B cell (primary cell): ENCODE measurements at regions not wholly inside any gene's neighbourhood (a gene's known extent, or its start where the extent isn't known, plus 50 kb on each side); places are given as distances from the start of the nearest gene placed in this dataset.

Experiments used
- ATAC-seq: fragments of 200-7000 bp; cut with Tn5 transposase; one replicate; pipeline ENCODE4 v1.10.0; 2021; ENCODE audit warnings: low read depth, mild to moderate bottlenecking, moderate number of reproducible peaks, moderate library complexity
- CTCF ChIA-PET: fragments of 350-600 bp; sonication (Branson Sonifier 250); formaldehyde crosslinking; loops from one replicate; lab custom pipeline; 2021; ENCODE audit warnings: antibody characterized with exemption, inconsistent platforms; lab: Charles Lee
- POLR2A ChIA-PET: fragments of 350-600 bp; sonication (Branson Sonifier 250); formaldehyde crosslinking; loops from one replicate; lab custom pipeline; 2021; ENCODE audit warnings: antibody characterized with exemption; lab: Charles Lee
- DNase-seq: peaks from one replicate; pipeline ENCODE4 v3.0.0; 2013
- H2AFZ ChIP-seq: 2 replicates; pipeline ENCODE4 v1.6.1; 2012; ENCODE audit warnings: mild to moderate bottlenecking, low read depth, low read length; ENCODE audit not compliant: insufficient read depth, poor library complexity, severe bottlenecking
- H3K27ac ChIP-seq, 2 donors: 1 replicate in 1 of 2; 2 replicates in 1 of 2; pipeline ENCODE4 v1.5.1; 2012 to 2013; ENCODE audit warnings: low read length in 2 of 2, mild to moderate bottlenecking in 2 of 2, moderate library complexity in 1 of 2
- H3K27me3 ChIP-seq, 4 experiments: fragments of 200-600 bp in 1 of 4; sonication (generic) in 1 of 4; replicated peaks in 1 of 4; 1 replicate in 2 of 4; 2 replicates in 2 of 4; pipeline versions ENCODE4 v1.6.1 to v1.7.0; 2013 to 2016; ENCODE audit warnings: low read length in 3 of 4, mild to moderate bottlenecking in 2 of 4, mixed read lengths in 1 of 4, moderate library complexity in 1 of 4; ENCODE audit not compliant: insufficient read depth in 4 of 4, control insufficient read depth in 3 of 4; ENCODE audit errors: control extremely low read depth in 1 of 4
- H3K36me3 ChIP-seq, 2 experiments: replicated peaks in 1 of 2; 1 replicate in 1 of 2; 2 replicates in 1 of 2; pipeline versions ENCODE4 v1.6.1 to v1.7.1; 2013; ENCODE audit warnings: low read length in 1 of 2; ENCODE audit not compliant: insufficient read depth in 2 of 2, control insufficient read depth in 1 of 2; ENCODE audit errors: control extremely low read depth in 1 of 2, extremely low read depth in 1 of 2
- H3K4me1 ChIP-seq, 2 donors: fragments of 200-600 bp in 1 of 2; sonication (generic) in 1 of 2; 1 replicate in 1 of 2; 2 replicates in 1 of 2; pipeline versions ENCODE4 v1.5.1 to v1.6.1; 2013 to 2017; ENCODE audit warnings: low read length in 2 of 2; ENCODE audit not compliant: control insufficient read depth in 2 of 2, insufficient read depth in 2 of 2
- H3K4me2 ChIP-seq: replicated peaks from 2 replicates; pipeline ENCODE3; 2012; ENCODE audit warnings: mild to moderate bottlenecking, low read depth, low read length; ENCODE audit not compliant: poor library complexity, severe bottlenecking
- H3K4me3 ChIP-seq, 5 experiments: fragments of 200-600 bp in 1 of 5; sonication (generic) in 1 of 5; 1 replicate in 3 of 5; 2 replicates in 2 of 5; pipeline versions ENCODE4 v1.5.1 to v1.7.0; 2011 to 2016; ENCODE audit warnings: low read length in 4 of 5, mild to moderate bottlenecking in 4 of 5, low read depth in 2 of 5, control low read depth in 1 of 5, moderate library complexity in 1 of 5; ENCODE audit not compliant: insufficient read depth in 1 of 5; ENCODE audit errors: control extremely low read depth in 1 of 5, extremely low read depth in 1 of 5
- H3K79me2 ChIP-seq: fragments of 200-600 bp; sonication (generic); one replicate; pipeline ENCODE4 v1.6.0; 2016; ENCODE audit warnings: low read length; ENCODE audit not compliant: control insufficient read depth, insufficient read depth
- H3K9ac ChIP-seq: fragments of 200-600 bp; sonication (generic); 2 replicates; pipeline ENCODE4 v1.6.1; 2017; ENCODE audit warnings: mild to moderate bottlenecking, low read length, moderate library complexity
- H3K9me3 ChIP-seq, 3 donors: one replicate each; pipeline versions ENCODE4 v1.6.1 to v1.7.1; 2013; ENCODE audit warnings: low read length in 2 of 3; ENCODE audit not compliant: control insufficient read depth in 2 of 3, insufficient read depth in 1 of 3; ENCODE audit errors: control extremely low read depth in 1 of 3
- H4K20me1 ChIP-seq: 2 replicates; pipeline ENCODE4 v1.6.0; 2012; ENCODE audit warnings: mild to moderate bottlenecking, low read length; ENCODE audit not compliant: insufficient read depth, control insufficient read depth, poor library complexity, severe bottlenecking
- H3K27ac Mint-ChIP-seq: one replicate; pipeline ENCODE4 v1.8.0; 2021; ENCODE audit warnings: mixed read lengths
- H3K27me3 Mint-ChIP-seq: one replicate; pipeline ENCODE4 v1.8.0; 2021; ENCODE audit warnings: mixed read lengths
- H3K4me1 Mint-ChIP-seq: one replicate; pipeline ENCODE4 v1.8.0; 2021; ENCODE audit warnings: mixed read lengths
- H3K4me3 Mint-ChIP-seq: one replicate; pipeline ENCODE4 v1.8.0; 2021; ENCODE audit warnings: mixed read lengths
- H3K9me3 Mint-ChIP-seq: one replicate; pipeline ENCODE4 v1.8.0; 2022; ENCODE audit warnings: mixed read lengths; ENCODE audit not compliant: insufficient read depth
- EZH2 ChIP-seq: IDR thresholded peaks from 2 replicates; pipeline ENCODE4 v1.6.1; 2012; ENCODE audit warnings: borderline replicate concordance, low read depth, mild to moderate bottlenecking, moderate library complexity, low read length; ENCODE audit not compliant: insufficient read depth, poor library complexity, severe bottlenecking
- WGBS: methylation state at CpG from one replicate; pipeline ENCODE4 v1.1.5; 2013; ENCODE audit warnings: missing lambda C conversion rate; ENCODE audit not compliant: insufficient coverage; 5-methylcytosine and 5-hydroxymethylcytosine counted together
- intact Hi-C: fragments of 100-400 bp; cut with micrococcal nuclease; formaldehyde crosslinking; loops from one replicate; pipeline ENCODE4 v1.10.0; 2022
- TF ChIP-seq, protein P1 (sequence below): fragments of 200-600 bp; IDR thresholded peaks from one replicate; pipeline ENCODE4 v1.8.0; 2022; ENCODE audit warnings: antibody characterized with exemption, mild to moderate bottlenecking

DNA sequence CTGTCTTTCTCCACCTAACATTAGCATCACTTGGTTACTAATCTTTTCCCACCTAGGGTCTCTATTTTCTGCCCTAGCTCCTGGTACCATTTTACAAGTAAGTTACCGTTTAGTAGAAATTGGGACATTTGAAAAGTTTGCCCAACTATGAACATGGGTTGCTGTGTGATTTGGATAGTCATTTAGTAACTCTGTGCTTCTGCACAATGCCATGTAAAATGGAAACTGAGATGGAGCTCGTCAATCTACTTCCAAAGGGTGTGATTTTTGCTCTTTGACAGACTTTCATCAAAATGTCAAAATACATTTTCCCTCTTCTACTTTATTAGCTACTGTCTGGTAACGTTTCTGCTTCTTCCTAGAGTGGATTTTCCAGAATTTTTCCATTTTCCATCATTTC is 381.5 kb upstream of the B3GALT2 start:
- TF ChIP-seq EZH2, result no peak
- TF ChIP-seq, protein P1, sequence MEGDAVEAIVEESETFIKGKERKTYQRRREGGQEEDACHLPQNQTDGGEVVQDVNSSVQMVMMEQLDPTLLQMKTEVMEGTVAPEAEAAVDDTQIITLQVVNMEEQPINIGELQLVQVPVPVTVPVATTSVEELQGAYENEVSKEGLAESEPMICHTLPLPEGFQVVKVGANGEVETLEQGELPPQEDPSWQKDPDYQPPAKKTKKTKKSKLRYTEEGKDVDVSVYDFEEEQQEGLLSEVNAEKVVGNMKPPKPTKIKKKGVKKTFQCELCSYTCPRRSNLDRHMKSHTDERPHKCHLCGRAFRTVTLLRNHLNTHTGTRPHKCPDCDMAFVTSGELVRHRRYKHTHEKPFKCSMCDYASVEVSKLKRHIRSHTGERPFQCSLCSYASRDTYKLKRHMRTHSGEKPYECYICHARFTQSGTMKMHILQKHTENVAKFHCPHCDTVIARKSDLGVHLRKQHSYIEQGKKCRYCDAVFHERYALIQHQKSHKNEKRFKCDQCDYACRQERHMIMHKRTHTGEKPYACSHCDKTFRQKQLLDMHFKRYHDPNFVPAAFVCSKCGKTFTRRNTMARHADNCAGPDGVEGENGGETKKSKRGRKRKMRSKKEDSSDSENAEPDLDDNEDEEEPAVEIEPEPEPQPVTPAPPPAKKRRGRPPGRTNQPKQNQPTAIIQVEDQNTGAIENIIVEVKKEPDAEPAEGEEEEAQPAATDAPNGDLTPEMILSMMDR, result no peak
- Histone ChIP-seq H3K27me3 (no peaks in the 10 kb centered on the region), H3K79me2 (no peaks in the 10 kb centered on the region), H3K4me3 (no peak overlapping the region), H3K4me2 (no peak overlapping the region), H4K20me1 (no peaks in the 10 kb centered on the region), H3K27ac (no peak overlapping the region), H2AFZ (no peak overlapping the region), H3K9me3 (no peaks in the 10 kb centered on the region), H3K9ac (no peak overlapping the region), H3K36me3 (no peaks in the 10 kb centered on the region), H3K4me1 (peaks cover 4 to 17% of the 10 kb centered on the region in 2 donors)
- H3K4me1 Mint-ChIP-seq, result peaks cover 21% of the 10 kb centered on the region
- ChIA-PET POLR2A (no interaction called here), CTCF (no interaction called here)
- ATAC-seq (no peak), DNase-seq (no peak)
- peaks cover 2% of the 10 kb centered on the region for H3K27me3 Mint-ChIP-seq
- no peak overlapping the region for H3K4me3 Mint-ChIP-seq
- no peak overlapping the region for H3K27ac Mint-ChIP-seq
- 100% methylated on average over 1 of the region's 3 CpGs for WGBS
- no peaks in the 10 kb centered on the region for H3K9me3 Mint-ChIP-seq
- intact Hi-C loops, result loop anchor here (2.0 kb wide), 1 partner anchor 31 kb away; no protein-coding TSS in a partner anchor

DNA sequence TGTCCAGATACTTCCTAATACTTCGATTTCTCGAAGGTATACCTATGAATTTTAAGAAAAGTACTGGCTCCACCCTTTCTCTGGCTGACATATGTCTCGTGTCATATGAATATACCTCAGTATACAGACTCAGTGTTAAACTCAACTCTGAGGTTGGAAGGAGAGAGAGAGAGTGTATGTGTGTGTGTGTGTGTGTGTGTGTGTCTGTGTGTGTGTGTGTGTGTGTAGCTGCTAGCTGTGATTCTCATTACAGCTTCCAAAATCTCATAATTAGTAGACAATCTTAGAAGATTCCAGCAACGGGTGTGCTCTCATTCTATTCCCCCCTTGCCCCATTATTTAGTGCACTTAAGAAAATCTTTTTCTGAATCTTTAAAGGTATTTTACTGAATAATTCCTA is 380.3 kb upstream of the B3GALT2 start:
- H3K4me3 Mint-ChIP-seq, result no peak overlapping the region
- no peak overlapping the region for H2AFZ ChIP-seq
- DNase-seq (no peak), ATAC-seq (no peak)
- POLR2A ChIA-PET, result interaction anchor here (0.7 kb wide), 1 partner anchor 26 kb away, joined by 7 read pairs; no protein-coding TSS in a partner anchor
- H3K4me1 Mint-ChIP-seq, result peaks cover 21% of the 10 kb centered on the region
- H3K27me3 Mint-ChIP-seq, result peaks cover 2% of the 10 kb centered on the region
- no peak overlapping the region for H3K27ac Mint-ChIP-seq
- H3K27me3 ChIP-seq, result no peaks in the 10 kb centered on the region
- CTCF ChIA-PET, result no interaction called here
- no CpG with 5 or more reads among the region's 4 CpGs for WGBS
- H3K9me3 ChIP-seq, result no peaks in the 10 kb centered on the region
- TF ChIP-seq EZH2, result no peak
- TF ChIP-seq, protein P1, result no peak
- intact Hi-C loops, result no loop called here
- H3K4me2 ChIP-seq, result no peak overlapping the region
- no peaks in the 10 kb centered on the region for H3K9me3 Mint-ChIP-seq
- no peaks in the 10 kb centered on the region for H3K79me2 ChIP-seq
- H3K4me3 ChIP-seq, result no peak overlapping the region
- H3K36me3 ChIP-seq, result no peaks in the 10 kb centered on the region
- H3K9ac ChIP-seq, result no peak overlapping the region
- H4K20me1 ChIP-seq, result no peaks in the 10 kb centered on the region
- H3K4me1 ChIP-seq, result peaks cover 4 to 17% of the 10 kb centered on the region in 2 donors
- no peak overlapping the region for H3K27ac ChIP-seq
